HG02943 (cell line): ENCODE measurements at regions not wholly inside any gene's neighbourhood (a gene's known extent, or its start where the extent isn't known, plus 50 kb on each side); places are given as distances from the start of the nearest gene placed in this dataset.
"Not testable (repeated sequence)": the region's sequence is repeated elsewhere in the genome, so short reads cannot be mapped to it uniquely, and the experiment has no call there.

Experiments
- ATAC-seq: cut with Tn5 transposase; IDR thresholded peaks from one replicate; pipeline ENCODE4 v1.9.1; 2021; ENCODE audit warnings: mild to moderate bottlenecking, low read depth, moderate library complexity; ENCODE audit not compliant: unreplicated experiment

DNA sequence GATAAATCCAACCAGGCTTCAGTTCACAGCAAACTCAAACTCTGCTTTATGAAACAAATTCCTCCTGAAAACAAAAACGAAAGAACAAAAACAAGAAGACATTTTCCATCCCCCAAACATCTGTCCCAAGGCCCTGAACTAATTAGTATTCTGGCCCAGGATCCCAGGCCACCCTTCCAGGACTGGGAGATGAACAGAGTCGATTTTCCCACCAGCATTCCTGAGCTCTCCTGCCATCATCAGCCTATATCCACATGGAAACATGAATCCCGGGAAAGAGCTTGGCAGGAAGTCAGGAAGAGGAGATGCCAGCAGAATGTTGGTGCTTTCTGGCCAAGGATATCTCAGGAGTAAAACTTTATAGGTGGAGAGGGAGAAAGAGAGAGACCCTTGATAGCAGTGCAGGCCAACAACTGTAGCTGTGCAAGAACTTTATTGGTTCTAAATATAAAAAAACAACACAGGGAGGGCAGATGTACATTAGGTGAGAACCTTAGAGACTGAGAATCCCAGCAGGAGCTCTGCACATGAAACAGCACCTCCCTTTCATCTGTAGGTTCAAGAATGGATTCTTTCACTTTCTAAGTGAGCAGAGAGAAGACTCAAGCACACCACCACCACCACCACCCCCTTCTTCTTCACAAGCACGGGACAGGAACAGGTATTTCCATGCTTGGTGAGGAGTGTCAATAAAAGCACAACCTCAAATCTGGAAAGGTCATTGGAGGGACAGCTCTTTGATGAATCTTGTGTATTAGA is 190.7 kb upstream of the TAS2R1 start:
- ATAC-seq, result no peak

DNA sequence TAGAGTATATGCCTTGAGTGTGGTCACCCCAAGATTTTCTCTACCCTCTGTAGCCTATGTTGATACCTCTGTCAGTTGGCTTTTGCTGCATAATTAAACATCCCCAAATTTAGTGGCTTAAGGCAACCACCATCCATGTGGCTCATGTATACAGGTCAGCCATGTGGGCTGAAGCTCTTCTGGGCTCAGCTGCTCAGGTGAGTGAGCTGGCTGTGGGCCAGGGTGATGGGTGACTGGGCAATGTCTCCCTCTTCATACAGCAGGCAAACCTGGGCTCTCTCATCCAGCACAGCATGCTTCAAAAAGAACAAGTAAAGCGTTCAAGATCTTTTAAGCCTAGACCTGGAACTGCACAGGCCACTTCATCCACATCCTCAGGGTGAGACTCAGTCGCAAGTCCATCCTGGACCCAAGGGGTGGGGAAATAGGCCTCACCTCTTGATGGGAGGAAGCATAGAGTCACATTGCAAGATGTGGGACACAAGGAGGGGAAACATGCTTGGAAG is 188.2 kb upstream of the TAS2R1 start:
- no peak for ATAC-seq

DNA sequence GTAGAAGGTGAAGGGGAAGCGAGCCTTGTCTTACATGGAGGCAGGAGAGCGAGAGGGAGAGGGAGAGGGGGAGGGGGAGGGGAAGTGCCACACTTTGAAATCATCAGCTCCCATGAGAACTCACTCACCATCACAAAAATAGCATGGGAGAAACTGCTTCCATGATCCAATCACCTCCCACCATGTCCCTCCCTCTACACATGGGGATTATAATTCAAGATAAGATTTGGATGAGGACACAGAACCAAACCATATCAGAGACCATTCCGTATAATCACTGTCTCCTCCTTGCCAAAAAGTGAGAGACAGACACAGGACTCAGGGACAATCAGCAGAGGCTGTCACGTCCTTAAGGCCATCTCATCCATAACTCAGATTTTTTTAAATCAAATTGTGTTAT is 187.7 kb upstream of the TAS2R1 start:
- no peak for ATAC-seq

DNA sequence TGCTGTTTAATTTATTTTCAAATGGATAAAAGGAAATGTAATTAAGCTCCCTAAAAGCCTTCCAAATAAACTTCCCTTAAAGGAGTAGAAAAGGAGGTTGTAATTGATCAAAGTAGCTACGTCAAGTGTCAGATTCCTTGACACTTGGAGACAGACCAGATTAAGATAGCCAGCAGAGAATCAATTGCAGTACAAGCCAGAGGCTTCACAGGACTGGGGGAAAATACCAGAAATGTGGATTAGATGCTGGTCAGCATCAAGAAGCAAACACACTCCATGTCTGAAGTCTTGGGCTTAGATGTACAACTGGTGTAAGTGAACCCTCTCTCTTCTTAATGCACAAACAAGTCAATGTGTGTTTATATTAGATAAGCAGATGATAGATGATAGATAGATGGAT is 184.9 kb upstream of the TAS2R1 start:
- no peak for ATAC-seq

DNA sequence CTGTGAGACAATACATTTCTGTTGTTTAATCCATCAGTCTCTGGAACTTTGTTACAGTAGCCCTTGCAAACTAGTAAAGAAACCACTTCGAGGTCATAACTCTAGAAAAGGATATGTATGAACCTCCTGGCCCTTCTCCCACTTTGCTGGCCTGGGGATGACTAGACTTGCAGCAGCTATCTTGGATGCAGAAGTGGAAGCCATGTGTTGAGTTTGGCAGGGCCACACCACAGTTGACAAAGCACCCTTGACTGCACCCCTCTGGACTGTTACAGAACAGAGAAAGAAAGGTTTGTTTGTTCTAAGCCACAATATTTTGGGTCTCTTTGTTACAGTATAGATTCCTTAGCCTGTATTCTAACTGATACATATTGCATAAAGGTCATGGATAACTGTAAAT is 183.2 kb upstream of the TAS2R1 start:
- ATAC-seq, result no peak

DNA sequence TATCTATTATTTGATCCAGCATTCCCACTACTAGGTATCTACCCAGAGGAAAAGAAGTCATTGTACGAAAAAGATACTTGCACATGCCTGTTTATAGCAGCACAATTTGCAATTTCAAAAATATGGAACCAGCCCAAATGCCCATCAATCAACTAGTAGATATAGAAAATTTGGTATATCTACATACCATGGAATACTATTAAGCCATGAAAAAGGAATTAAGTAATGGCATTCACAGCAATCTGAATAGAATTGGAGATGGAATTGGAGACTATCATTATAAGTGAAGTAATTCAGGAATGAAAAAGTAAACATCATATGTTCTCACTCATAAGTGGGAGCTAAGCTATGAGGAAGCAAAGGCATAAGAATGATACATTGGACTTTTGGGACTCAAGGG is 177.2 kb upstream of the TAS2R1 start:
- not testable (repeated sequence) for ATAC-seq

DNA sequence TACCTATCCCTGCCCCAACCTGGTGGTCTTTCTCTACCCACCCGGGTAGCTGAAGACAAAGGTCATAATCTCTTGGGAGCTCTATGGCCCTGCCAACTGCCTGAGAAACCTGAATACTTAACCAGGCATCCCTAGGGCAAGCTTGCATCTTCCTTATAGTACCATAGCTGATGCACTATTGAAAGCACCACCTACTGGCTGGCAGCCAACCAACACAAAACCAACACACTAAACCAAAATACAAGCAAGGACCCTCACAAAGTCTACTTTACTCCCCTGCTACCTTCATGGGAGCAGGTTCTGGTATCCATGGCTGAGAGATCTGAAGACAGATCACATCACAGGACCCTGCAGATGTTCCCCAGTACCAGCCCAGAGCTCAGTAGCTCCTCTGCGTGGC is 171.8 kb upstream of the TAS2R1 start:
- no peak for ATAC-seq

DNA sequence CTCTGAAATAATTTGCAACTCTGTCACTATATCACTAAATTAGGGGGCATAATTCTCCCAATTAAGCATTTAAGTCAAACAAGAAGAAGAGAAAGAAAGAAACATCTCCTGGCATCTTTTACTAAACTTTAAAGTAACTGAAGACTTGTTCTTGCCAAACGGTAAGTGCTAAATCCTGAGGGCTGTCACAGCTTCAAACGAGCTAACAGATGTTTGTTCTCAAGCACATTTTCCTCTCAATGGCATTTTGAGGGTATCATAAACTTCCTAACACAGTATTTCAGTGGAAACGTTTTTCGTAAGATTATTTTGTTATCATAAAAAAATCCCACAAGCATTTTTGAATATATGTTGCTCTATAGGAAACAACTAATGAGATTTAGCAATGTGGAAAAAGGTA is 169.5 kb upstream of the TAS2R1 start:
- ATAC-seq, result no peak

DNA sequence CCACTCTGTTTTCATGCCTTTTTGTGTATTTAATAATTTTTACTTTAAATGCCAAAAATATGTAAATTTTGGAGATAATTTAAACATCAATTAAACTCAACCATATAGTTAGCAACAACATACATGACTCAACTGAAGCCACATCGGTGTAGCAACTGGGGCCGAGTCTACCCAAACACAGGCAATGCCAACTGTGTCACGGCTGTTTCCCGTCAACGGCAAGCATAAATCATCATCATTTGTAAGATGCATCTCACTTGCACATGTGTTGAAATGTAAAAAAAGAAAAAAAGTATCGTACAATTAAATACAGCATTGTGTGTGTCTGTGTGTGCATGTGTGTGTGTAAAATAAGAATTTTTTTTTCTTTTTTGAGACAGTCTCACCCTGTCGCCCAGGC is 160.1 kb upstream of the TAS2R1 start:
- ATAC-seq, result no peak

DNA sequence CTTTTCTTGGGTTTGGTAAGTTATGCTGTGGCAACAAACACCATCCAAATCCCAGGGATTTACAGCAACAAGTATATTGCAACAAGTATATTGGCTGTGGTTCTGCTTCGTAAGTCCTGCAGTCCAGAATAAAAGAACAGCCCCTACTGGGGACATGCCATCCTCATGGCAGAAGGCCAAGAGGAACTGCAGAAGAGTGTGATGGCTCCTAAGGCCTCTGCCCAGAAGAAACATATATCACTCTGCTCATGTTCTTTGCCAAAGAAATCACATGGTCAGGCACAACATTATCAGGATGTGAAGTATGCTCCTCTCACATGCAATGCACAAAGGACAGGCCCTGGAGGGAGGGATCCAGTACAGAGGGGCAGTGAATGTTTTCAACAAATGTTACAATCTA is 159.6 kb upstream of the TAS2R1 start:
- no peak for ATAC-seq

DNA sequence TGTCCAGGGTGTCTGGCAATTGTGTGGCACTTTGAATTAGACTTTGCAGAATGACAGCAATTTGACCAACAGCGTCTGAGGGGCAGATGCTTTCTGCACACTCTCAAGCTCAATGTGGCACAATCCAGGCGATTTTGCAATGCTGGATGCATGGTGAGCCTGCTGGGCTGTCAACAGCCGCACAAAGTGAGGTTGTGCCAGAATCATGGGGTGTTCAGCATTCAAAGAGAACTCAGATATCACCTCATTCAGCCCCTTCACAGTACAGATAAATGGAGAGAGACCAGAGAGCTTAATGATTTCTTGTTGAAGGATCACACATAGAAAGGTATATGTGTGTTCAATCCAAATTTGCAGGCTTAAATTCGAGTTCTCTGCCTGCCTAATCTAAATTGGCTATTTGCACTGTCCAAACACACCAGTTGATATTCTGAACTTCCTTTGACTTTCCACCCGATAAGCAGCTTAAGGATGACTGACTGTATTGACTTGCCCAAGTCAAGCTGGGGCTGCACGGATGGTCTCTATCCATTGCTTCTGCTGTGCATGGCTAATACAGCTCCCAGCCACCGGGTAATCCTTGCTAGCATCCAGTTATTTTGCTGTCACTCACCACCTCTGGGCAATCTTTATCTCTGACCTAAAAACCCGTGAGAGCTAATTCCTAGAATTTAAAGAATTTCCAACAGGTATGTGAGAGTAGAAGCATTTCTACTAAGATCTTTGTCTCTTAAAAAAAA is 157.9 kb upstream of the TAS2R1 start:
- no peak for ATAC-seq

DNA sequence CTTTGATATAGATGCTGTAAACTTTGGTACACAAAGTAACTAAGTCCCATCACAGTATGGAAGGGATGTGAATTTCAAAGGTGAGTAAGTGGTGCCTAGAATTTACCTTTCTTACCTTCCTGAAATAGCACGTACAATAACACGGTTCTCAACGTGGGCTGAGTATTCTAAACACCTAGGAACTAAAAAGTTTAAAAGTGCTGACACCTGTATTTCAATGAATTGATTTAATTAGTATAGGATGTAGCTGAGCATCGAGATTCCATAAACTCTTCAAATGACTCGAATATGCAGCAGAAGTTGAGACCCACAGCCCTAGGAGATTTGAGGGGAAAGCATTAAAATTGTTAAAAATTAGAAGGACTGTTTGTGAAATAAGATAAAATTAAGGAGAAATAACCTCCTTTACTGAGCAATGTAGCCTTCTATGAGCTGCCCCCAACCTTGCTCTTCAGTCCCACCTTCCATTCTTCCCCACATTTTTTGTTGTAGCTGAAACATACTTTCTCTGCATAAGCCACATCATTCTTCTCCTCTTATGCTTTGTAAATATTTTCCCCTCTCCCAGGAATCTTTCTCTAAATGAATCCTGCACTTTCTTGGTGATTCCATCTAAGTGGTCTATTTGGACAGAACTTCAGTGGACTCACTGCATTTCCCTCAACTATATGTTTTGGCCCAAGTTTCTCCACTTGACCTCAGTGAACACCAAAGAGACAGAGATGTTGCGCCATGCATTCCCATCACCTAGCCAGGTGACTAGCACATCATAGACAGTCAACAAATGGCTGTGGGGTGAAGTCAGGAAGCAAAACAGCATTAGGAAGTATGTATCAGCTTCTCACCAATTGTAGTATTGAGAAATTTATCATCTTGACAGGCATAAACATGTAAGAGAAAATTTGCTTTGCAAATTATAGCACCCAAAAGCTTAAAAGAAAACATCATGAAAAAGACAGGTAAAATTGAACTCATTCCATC is 156.5 kb upstream of the TAS2R1 start:
- ATAC-seq, result no peak

DNA sequence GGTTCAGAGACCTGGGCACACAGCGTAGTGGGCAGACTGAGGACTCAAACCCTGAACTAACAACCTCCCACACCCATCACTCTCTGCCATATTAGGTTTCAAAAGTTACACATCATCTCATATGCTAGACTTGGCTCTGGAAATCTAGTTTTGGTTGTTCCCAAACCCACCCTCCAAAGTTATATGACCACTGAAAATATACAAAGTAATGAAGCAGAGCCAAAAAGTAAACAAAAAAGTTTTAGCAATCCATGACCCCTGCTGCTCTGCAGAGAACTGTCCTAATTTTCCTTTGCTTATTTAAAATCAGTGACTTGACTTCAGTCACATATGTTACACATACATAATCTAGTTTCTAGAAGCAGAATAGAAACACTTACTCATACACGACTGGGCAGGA is 155.6 kb upstream of the TAS2R1 start:
- ATAC-seq, result no peak

DNA sequence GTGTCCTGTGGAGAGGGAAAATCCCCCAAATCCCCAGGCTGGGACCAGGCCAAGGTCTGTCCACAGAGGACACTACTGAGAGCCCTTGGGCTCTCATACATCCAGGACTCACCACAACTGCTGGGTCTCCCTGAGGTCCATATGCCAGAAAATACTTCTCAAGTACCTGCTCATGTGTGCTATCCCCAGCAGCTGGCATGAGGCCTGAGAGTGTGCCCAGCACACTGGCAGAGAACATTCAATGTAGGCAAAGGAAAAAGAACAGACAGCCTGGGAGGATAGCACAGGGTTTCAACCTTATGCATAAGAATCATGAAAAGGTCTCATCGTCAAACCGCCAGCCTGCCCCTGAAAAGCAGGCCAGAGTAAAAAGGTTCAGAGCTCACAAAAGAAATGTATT is 154.1 kb upstream of the TAS2R1 start:
- no peak for ATAC-seq

DNA sequence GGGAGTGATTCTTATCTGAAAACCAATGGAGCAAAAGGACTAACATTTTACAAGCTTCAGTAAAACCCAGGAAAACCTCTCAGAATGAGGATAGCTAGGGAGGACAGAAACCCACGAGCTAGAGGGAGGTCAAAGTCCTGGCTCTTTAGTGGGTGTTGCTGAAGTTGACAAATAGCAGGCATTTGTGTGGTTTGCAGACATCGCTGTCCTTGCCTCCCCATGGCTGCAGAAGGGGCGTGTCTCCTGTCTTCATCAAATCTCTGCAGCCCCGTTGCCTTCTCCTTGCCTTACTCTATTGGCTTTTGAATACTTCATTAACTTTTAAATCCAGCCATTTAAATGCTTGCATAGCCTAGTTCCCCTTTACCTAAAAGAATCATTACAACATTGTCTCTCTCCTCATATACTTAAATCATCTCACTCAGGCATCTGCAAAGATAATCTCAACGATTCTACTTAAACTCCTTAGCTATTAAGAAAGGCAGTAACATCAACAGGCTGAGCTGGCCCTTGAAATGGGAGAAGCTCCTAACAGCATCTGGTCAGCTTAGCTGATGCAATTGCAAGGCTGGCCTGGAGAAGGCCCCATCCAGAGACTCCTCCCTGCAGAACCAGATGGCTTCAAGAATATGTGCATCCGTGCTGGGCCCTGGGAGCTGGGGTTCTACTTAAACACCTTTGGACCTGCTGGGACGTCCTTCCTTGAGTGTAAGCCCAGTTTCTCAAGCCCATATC is 152.8 kb upstream of the TAS2R1 start:
- ATAC-seq, result no peak

DNA sequence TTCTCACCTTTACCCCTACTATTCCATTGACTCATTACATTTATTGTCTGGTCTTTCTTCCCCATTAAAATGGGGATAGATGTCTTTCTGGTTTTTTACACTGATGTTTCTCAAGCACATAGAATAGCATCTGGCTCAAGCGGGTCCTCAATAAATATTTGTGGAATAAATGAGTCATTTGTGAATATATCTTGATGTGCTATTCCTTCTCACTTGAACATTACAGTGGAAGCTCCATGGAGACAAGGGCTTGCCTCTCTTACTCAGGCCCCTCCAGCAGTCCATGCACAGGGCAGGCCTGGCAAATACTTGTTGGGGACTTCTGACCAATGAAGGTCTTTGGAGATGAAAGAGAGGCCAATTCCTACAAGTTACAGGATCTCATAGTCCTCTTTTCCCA is 151.7 kb upstream of the TAS2R1 start:
- no peak for ATAC-seq

DNA sequence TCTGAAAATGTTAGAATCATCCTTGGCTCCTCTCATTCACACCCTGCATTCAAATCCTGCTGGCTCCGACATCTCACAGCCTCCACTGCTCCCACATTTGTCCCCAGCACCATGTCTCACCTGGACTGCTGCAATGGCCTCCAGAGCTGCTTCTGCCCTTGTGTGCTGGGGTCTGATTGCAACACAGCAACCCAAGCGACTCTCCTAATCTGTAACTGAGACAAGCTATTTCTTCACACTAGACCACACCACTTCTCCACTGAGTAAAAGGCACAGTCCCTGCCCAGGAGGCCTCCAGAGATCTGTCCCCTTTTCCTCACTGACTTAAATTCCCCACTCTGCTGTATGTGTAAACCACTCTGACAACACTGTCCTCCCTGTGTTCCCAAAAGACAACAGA is 151.1 kb upstream of the TAS2R1 start:
- no peak for ATAC-seq

DNA sequence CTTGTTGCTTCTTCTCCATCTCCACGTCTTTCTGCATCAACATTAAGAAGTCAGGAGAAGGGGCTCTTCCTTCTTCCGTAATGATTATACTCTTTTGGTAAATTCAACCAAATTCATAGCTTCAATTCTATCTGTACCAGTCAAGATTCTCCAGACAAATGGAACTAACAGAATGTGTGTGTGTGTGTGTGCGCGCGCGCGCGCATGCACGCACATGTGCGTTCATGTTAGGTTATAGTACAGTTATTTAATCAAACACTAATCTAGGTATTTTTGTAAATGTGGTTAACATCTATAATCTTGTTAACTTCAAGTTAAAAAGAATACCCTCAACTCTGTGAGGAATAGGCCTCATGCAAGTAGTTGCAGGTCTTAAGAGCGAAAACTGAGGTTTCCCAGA is 150.3 kb upstream of the TAS2R1 start:
- ATAC-seq, result no peak

DNA sequence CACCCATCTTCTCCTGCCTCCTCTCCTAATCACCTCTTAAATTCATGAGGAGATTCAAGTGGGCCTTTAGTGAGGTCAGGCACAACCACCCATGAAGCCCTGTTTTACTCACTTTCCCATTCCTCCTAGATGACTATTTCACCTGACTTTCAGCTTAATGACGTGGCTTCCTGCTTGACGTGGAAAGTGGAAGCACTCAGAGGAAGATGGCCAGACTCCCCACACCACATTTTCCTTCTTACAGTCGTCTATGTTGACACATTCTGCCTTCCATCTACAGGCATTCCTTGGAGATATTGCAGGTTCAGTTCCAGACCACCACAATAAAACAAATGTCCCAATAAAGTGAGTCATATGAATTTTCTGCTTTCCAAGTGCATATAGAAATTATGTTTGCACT is 146.4 kb upstream of the TAS2R1 start:
- no peak for ATAC-seq

DNA sequence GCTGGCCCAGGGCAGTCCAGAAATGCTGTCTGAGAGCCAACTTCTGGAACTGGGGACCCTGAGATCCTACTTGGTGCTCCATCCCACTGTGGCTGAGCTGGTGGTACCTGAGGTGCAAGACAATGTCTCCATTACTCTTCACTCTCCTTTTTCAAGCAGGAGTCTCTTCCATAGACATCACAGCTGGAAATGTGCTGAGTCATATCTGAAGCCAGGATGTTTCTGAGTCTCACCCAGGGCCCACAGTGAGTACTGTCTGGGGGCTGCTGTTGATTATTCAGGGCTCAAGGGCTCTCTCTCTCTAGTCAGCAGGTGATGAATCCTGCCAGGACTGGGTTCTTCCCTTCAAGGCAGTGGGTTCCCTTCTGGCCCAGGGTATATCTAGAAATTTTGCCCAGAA is 145.2 kb upstream of the TAS2R1 start:
- ATAC-seq, result no peak
